ENCODE measurements at regions not wholly inside any gene's neighbourhood (a gene's known extent, or its start where the extent isn't known, plus 50 kb on each side); places are given as distances from the start of the nearest gene placed in this dataset.

GRCh38 chr11:112806256-112806655 lies 155.0 kb upstream of the NCAM1 start:
- POLR2A ChIA-PET, result no interaction called here
- ATAC-seq, result no peak
- Histone ChIP-seq H3K36me3 (ENCODE audit: control insufficient read depth, insufficient read depth, low read length) (no peaks in the 10 kb centered on the region), H3K4me3 (ENCODE audit: low read depth in 2 of 2, low read length in 2 of 2) (no peak overlapping the region), H3K27me3 (ENCODE audit: control insufficient read depth, insufficient read depth, low read length) (no peaks in the 10 kb centered on the region), H3K4me1 (ENCODE audit: control insufficient read depth, insufficient read depth, low read length) (no peaks in the 10 kb centered on the region), H3K27ac (ENCODE audit: low read length) (no peak overlapping the region), H3K9me3 (ENCODE audit: control insufficient read depth, insufficient read depth, low read depth, low read length) (no peaks in the 10 kb centered on the region)
- no TSS peak for BruUV-seq (replicated peaks)
- intact Hi-C loops (cut with micrococcal nuclease; ENCODE audit: unreplicated experiment), result no loop called here
- TF ChIP-seq TCF7L2 (IDR thresholded peaks at IDR 0.05; ENCODE audit: low read depth, low read length) (no peak), REST (IDR thresholded peaks at IDR 0.05; ENCODE audit: insufficient read depth in 1 of 2, low read depth in 2 of 2, low read length in 1 of 2) (no peak), SIN3A (IDR thresholded peaks at IDR 0.05; ENCODE audit: borderline replicate concordance, insufficient read depth, low read depth, low read length) (no peak), CTCF (IDR thresholded peaks at IDR 0.05) (no peak), POLR2AphosphoS5 (IDR thresholded peaks at IDR 0.05; ENCODE audit: low read depth, low read length) (no peak)
- DNase-seq (ENCODE audit: low read depth, low spot score), result no peak
- in situ Hi-C loops (cut with HindIII; ENCODE audit: low pct_unique_long_range_greater_than_20kb, low sequenced_read_pairs), result no loop called here
- CTCF ChIA-PET, result no interaction called here

GRCh38 chr11:112806876-112807275 lies 154.3 kb upstream of the NCAM1 start:
- POLR2A ChIA-PET, result no interaction called here
- no peak overlapping the region for H3K27ac ChIP-seq (ENCODE audit: low read length)
- DNase-seq (ENCODE audit: low read depth, low spot score) (no peak), ATAC-seq (no peak)
- no peak overlapping the region for H3K4me3 ChIP-seq (ENCODE audit: low read depth in 2 of 2, low read length in 2 of 2)
- BruUV-seq (replicated peaks), result no TSS peak
- no peaks in the 10 kb centered on the region for H3K9me3 ChIP-seq (ENCODE audit: control insufficient read depth, insufficient read depth, low read depth, low read length)
- TF ChIP-seq CTCF (IDR thresholded peaks at IDR 0.05) (no peak), REST (IDR thresholded peaks at IDR 0.05; ENCODE audit: insufficient read depth in 1 of 2, low read depth in 2 of 2, low read length in 1 of 2) (no peak), SIN3A (IDR thresholded peaks at IDR 0.05; ENCODE audit: borderline replicate concordance, insufficient read depth, low read depth, low read length) (no peak), POLR2AphosphoS5 (IDR thresholded peaks at IDR 0.05; ENCODE audit: low read depth, low read length) (no peak), TCF7L2 (IDR thresholded peaks at IDR 0.05; ENCODE audit: low read depth, low read length) (no peak)
- CTCF ChIA-PET, result no interaction called here
- in situ Hi-C loops (cut with HindIII; ENCODE audit: low pct_unique_long_range_greater_than_20kb, low sequenced_read_pairs) (no loop called here), intact Hi-C loops (cut with micrococcal nuclease; ENCODE audit: unreplicated experiment) (no loop called here)
- no peaks in the 10 kb centered on the region for H3K36me3 ChIP-seq (ENCODE audit: control insufficient read depth, insufficient read depth, low read length)
- no peaks in the 10 kb centered on the region for H3K27me3 ChIP-seq (ENCODE audit: control insufficient read depth, insufficient read depth, low read length)
- no peaks in the 10 kb centered on the region for H3K4me1 ChIP-seq (ENCODE audit: control insufficient read depth, insufficient read depth, low read length)
